ENCODE measurements at regions not wholly inside any gene's neighbourhood (a gene's known extent, or its start where the extent isn't known, plus 50 kb on each side); places are given as distances from the start of the nearest gene placed in this dataset.
A peak's percentile ranks its signal among the peaks of the same experiment; 100 is the strongest.

DNA sequence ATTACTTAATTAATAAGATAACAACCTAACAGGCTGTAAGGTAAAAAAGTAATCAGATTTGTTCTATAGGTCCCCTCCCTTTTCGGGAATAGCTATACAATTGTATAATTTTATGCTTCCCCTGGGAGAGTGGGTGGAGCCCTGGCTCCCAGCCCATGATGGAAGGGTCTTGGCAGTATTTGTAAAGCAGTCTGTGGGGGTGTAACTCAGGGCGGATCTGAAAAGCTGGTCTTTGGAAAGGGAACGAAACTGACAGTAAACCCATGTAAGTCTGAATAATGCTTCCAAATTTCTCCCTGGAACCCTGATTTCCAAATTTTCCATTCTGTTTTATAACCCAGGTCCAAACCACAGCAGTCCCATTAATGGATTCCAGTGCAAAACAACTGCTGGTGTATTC lies 110.4 kb downstream of the DAD1 start (continued):
- TF ChIP-seq, protein P1, sequence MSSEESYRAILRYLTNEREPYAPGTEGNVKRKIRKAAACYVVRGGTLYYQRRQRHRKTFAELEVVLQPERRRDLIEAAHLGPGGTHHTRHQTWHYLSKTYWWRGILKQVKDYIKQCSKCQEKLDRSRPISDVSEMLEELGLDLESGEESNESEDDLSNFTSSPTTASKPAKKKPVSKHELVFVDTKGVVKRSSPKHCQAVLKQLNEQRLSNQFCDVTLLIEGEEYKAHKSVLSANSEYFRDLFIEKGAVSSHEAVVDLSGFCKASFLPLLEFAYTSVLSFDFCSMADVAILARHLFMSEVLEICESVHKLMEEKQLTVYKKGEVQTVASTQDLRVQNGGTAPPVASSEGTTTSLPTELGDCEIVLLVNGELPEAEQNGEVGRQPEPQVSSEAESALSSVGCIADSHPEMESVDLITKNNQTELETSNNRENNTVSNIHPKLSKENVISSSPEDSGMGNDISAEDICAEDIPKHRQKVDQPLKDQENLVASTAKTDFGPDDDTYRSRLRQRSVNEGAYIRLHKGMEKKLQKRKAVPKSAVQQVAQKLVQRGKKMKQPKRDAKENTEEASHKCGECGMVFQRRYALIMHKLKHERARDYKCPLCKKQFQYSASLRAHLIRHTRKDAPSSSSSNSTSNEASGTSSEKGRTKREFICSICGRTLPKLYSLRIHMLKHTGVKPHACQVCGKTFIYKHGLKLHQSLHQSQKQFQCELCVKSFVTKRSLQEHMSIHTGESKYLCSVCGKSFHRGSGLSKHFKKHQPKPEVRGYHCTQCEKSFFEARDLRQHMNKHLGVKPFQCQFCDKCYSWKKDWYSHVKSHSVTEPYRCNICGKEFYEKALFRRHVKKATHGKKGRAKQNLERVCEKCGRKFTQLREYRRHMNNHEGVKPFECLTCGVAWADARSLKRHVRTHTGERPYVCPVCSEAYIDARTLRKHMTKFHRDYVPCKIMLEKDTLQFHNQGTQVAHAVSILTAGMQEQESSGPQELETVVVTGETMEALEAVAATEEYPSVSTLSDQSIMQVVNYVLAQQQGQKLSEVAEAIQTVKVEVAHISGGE (CRISPR knock-in tag; IDR thresholded peaks at IDR 0.05) = no peak

DNA sequence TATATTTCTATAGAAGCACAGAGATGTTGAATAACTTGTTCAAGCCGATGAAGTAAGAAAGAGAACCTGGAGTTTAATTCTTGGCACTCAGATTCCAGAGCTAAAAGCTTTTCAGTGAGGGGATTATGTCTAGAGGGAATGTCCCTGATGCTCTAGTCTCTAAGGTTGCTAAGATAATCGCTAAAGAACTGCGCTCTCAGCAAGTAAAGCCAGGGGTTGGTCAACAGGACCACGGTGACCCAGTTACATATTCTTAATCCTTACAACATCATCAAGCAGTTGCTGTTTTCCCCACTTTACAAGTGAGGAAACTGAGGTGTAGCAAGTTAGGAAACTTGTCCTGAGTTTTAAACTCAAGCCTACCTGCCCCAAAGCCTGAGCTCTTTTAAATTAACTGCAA lies 110.8 kb downstream of the DAD1 start:
- H4K20me1 ChIP-seq (ENCODE audit: control insufficient read depth, insufficient read depth) = no peaks in the 10 kb centered on the region
- peak overlapping the region; percentile 98; the same call in 1 of the 2 replicates for H3K4me2 ChIP-seq (ENCODE audit: control insufficient read depth, insufficient read depth)
- no peaks in the 10 kb centered on the region for H3K9me3 ChIP-seq (replicated peaks; ENCODE audit: control insufficient read depth, insufficient read depth, low read length)
- ATAC-seq = no peak
- CTCF ChIA-PET = interaction anchor here (2.9 to 14.5 kb wide), 8 partner anchors 15 to 159 kb away, joined by 14 to 411 read pairs (median 62); no protein-coding TSS in a partner anchor
- H2AFZ ChIP-seq (ENCODE audit: control insufficient read depth, low read depth, low read length) = no peak overlapping the region
- 22% methylated on average over 4 of the region's 4 CpGs for WGBS (ENCODE audit: insufficient coverage, insufficient replicate concordance, low lambda C conversion rate, missing lambda C conversion rate)
- POLR2A ChIA-PET = interaction anchor here (0.9 to 33.2 kb wide), 11 partner anchors 23 to 288 kb away, joined by 3 to 875 read pairs (median 4); partner anchors contain the start of gene OXA1L
- no peak overlapping the region; the same call in 1 of the 2 replicates for H3K9ac ChIP-seq (ENCODE audit: control insufficient read depth, insufficient read depth, low read length)
- H3K36me3 ChIP-seq (ENCODE audit: control insufficient read depth in 2 of 2, insufficient read depth in 2 of 2, low read length in 1 of 2) = no peaks in the 10 kb centered on the region
- SMC1A ChIA-PET (ENCODE audit: uncharacterized antibody, unreplicated experiment) = interaction anchor here (0.6 to 31.5 kb wide), 15 partner anchors 12 to 157 kb away, joined by 3 to 912 read pairs (median 20); no protein-coding TSS in a partner anchor
- in situ Hi-C loops (cut with MboI) (no loop called here), intact Hi-C loops (cut with micrococcal nuclease; ENCODE audit: unreplicated experiment) (loop anchor here (10.0 kb wide), 1 partner anchor 253 kb away; no protein-coding TSS in a partner anchor)
- no peak for FAIRE-seq
- H3K4me3 ChIP-seq = no peak overlapping the region
- RAD21 ChIA-PET (ENCODE audit: unreplicated experiment) = interaction anchor here (0.9 to 27.9 kb wide), 16 partner anchors 9 to 95 kb away, joined by 4 to 797 read pairs (median 21); no protein-coding TSS in a partner anchor
- DNase-seq (ENCODE audit: low read depth, low spot score) = no peak
- no peaks in the 10 kb centered on the region for H3K27me3 ChIP-seq (replicated peaks in 1 of 2; ENCODE audit: control insufficient read depth in 2 of 2, insufficient read depth in 2 of 2, low read length in 1 of 2)
- H3K27ac ChIP-seq (ENCODE audit: control insufficient read depth, insufficient read depth) = peak overlapping the region; percentile 98
- peaks cover 51% of the 10 kb centered on the region for H3K79me2 ChIP-seq (ENCODE audit: control insufficient read depth, insufficient read depth, low read length)
- no TSS peak for BruUV-seq (replicated peaks)
- H3K4me1 ChIP-seq (ENCODE audit: control insufficient read depth, insufficient read depth, low read length) = peaks cover 72% of the 10 kb centered on the region
- no peak for TF ChIP-seq SKIL (IDR thresholded peaks at IDR 0.05; ENCODE audit: low read depth, poor library complexity, severe bottlenecking)
- no peak for TF ChIP-seq GATAD2B (conservative IDR thresholded peaks at IDR 0.05; ENCODE audit: low read depth)
- no peak for TF ChIP-seq SMAD1 (IDR thresholded peaks at IDR 0.05; ENCODE audit: low read depth, partially characterized antibody)
- TF ChIP-seq, protein P2, sequence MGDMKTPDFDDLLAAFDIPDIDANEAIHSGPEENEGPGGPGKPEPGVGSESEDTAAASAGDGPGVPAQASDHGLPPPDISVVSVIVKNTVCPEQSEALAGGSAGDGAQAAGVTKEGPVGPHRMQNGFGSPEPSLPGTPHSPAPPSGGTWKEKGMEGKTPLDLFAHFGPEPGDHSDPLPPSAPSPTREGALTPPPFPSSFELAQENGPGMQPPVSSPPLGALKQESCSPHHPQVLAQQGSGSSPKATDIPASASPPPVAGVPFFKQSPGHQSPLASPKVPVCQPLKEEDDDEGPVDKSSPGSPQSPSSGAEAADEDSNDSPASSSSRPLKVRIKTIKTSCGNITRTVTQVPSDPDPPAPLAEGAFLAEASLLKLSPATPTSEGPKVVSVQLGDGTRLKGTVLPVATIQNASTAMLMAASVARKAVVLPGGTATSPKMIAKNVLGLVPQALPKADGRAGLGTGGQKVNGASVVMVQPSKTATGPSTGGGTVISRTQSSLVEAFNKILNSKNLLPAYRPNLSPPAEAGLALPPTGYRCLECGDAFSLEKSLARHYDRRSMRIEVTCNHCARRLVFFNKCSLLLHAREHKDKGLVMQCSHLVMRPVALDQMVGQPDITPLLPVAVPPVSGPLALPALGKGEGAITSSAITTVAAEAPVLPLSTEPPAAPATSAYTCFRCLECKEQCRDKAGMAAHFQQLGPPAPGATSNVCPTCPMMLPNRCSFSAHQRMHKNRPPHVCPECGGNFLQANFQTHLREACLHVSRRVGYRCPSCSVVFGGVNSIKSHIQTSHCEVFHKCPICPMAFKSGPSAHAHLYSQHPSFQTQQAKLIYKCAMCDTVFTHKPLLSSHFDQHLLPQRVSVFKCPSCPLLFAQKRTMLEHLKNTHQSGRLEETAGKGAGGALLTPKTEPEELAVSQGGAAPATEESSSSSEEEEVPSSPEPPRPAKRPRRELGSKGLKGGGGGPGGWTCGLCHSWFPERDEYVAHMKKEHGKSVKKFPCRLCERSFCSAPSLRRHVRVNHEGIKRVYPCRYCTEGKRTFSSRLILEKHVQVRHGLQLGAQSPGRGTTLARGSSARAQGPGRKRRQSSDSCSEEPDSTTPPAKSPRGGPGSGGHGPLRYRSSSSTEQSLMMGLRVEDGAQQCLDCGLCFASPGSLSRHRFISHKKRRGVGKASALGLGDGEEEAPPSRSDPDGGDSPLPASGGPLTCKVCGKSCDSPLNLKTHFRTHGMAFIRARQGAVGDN (IDR thresholded peaks at IDR 0.05) = peak; percentile 15
- no peak for TF ChIP-seq TCF7 (IDR thresholded peaks at IDR 0.05; ENCODE audit: borderline replicate concordance)
- TF ChIP-seq KDM1A (IDR thresholded peaks at IDR 0.05; ENCODE audit: borderline replicate concordance) = no peak
